22Rv1 (cell line): ENCODE measurements at regions not wholly inside any gene's neighbourhood (a gene's known extent, or its start where the extent isn't known, plus 50 kb on each side); places are given as distances from the start of the nearest gene placed in this dataset.

Experiments
- H3K27ac ChIP-seq: fragments of 450-650 bp; 2 replicates; pipeline ENCODE4 v1.5.1; 2017
- ZFX ChIP-seq: fragments of 450-650 bp; IDR thresholded peaks from 2 replicates; pipeline ENCODE4 v1.6.1; 2017; ENCODE audit warnings: antibody characterized with exemption, borderline replicate concordance
- TF ChIP-seq, protein P1 (sequence below): fragments of 450-650 bp; IDR thresholded peaks from 2 replicates; pipeline ENCODE4 v1.5.1; 2017; ENCODE audit warnings: mild to moderate bottlenecking

DNA sequence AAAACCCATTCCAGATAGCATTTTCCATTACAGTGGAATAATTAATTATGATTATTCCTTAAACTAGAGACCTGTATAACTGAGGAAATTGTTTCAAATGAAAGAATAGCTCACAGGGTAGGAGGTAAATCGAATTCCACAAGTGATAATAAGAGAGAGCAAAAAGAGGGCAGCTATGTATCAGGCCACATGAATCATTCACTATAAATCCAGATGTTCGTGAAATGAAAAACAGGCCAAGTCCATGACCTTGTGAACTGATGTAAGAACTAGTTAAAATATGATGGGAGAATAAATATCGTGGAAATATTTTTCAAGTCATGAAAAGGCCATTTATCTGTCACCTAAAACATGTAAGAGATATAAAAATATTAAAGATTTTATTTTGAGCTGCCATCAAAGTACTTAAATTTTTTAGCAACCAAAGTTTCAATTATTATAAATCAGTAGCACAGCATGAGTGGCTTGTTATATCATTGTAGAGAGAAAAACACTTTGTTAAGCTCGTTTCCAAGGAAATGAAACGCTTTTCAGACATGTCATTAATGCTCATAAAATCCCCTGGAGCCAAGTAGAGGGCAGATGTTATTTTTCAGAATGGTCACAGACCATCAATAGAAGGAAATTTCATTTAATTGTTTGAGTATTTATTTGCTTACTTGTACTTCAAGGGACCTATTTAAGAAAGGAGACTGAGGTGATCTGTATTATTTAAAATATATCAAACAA, 120.6 kb upstream of the CDKN3 start:
- no peak overlapping the region for H3K27ac ChIP-seq

DNA sequence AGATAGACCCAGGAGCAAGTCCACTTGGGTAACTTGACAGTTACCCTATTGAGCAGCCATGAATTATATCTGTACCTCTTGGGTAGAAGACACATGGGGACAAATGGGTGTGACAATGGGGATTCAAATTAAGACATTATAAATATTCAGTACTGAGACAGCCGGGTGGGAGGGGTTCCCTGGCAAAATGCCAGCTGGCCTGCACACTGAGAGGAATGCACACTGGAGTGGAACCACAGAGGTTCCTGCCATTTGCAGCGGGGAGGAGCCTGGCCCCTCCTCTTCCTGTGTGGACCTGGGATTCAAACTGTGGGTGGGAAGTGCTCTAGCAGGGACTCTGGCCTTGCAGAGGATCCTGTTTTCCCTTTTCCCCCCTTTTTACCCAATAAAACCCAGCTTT, 118.7 kb upstream of the CDKN3 start:
- TF ChIP-seq, protein P1, sequence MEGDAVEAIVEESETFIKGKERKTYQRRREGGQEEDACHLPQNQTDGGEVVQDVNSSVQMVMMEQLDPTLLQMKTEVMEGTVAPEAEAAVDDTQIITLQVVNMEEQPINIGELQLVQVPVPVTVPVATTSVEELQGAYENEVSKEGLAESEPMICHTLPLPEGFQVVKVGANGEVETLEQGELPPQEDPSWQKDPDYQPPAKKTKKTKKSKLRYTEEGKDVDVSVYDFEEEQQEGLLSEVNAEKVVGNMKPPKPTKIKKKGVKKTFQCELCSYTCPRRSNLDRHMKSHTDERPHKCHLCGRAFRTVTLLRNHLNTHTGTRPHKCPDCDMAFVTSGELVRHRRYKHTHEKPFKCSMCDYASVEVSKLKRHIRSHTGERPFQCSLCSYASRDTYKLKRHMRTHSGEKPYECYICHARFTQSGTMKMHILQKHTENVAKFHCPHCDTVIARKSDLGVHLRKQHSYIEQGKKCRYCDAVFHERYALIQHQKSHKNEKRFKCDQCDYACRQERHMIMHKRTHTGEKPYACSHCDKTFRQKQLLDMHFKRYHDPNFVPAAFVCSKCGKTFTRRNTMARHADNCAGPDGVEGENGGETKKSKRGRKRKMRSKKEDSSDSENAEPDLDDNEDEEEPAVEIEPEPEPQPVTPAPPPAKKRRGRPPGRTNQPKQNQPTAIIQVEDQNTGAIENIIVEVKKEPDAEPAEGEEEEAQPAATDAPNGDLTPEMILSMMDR = no peak
- no peak for TF ChIP-seq ZFX

More for the DNA sequence above, 120.6 kb upstream of the CDKN3 start:
- TF ChIP-seq ZFX = no peak
- TF ChIP-seq, protein P1 = no peak

DNA sequence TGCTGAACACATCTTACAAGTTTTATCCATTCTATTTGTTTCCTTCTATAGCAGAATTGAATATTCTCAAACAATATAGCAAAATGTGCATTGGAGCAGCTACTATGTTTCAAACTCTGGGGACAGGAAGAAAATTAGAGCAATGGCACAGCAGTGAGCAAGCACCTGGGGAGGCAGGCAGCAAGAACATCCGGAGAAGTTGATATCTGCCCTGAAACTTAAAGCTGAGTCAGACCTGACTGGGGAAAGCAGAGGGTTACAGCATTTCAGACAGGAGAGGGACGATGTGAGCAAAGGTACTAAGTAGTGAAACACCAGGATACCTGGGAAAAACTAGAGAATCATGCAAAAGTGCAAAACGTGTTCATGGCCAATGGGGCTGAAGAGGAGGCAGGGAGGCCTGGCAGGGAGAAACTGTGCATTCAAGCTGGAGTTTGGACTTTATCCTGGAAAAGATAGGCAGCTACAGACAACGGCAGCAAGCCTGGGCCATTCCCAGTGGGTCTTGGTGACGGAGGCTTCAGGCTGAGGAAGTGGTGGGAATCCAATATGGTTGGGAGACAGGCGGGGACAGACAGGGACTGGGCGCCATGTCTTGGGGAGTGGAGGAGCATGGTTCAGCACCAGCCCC, 118.0 kb upstream of the CDKN3 start:
- H3K27ac ChIP-seq = no peak overlapping the region
- no peak for TF ChIP-seq ZFX
- TF ChIP-seq, protein P1 = no peak

More for the DNA sequence above, 118.7 kb upstream of the CDKN3 start:
- no peak overlapping the region for H3K27ac ChIP-seq

DNA sequence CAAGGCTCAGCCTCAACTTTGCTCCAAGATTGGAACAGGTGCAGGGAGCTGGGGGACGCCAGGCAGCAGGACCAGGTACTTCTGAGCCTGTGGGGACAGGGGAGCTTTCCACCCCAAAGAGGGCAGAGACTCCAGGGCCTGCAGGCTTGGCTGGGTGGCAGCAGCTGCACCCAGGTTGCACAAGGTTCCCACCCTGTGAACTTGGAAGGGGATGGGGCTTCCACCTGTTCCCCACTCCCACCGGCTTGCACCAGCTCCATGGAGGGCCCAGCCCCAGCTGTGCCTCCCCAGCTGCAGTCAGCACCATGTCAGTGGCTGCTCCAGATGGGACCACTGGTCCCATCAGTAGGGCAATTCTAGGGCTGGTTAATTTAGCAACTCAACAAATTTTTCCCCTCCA, 114.0 kb upstream of the CDKN3 start:
- TF ChIP-seq ZFX = no peak
- TF ChIP-seq, protein P1 = no peak
- no peak overlapping the region for H3K27ac ChIP-seq

DNA sequence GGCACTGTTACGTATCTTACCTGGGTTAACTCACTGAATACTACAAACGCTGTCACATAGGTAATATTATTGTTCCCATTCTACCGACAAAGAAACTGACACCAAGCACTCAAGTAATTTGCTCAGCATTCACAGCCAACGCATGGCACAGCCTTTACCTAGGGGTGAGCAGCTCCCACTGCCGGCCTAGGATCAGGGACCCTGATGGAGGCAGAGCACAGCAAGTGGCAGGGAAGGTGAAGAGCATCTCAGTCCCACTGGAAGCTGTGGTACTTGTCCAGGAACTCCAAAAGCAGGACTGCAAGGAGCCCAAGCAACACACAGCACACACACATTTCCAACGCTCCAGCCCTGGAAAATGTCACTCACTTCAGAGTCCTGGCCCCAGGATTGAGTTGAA, 111.8 kb upstream of the CDKN3 start:
- H3K27ac ChIP-seq = no peak overlapping the region
- TF ChIP-seq ZFX = no peak
- TF ChIP-seq, protein P1 = no peak

DNA sequence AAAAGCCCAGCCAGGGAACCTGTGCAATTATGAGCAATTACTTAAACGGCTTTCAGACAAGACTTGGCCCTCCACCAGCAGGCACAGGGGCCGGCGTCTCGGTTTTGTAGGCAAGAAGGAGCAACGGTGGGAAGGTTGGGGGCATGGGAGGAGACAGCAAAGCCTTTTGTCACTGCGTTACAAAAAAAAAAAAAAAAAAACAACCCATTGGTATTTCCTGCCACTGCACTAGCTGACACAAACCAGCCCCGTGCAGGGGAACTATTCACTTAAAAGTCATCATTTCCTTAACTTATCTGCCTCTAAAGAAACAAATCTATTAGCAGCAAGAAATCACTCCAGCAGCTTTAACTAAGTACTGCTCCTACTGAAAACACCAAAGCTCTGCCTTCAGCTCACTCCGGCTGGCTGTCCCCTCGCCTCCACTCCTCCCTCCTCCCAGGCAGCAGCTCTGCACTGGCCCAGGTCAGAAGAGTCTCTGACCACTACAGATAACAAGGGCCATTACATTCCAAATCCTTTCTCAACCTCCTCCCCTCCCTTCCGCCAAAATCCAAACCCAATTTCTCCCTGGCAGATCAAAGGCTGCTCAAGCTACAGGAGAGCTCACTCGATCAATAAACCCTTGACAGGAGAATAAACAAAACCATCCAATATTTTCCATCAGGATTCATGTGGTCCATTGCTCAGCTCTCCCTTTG, 105.2 kb upstream of the CDKN3 start:
- TF ChIP-seq, protein P1 = no peak
- no peak for TF ChIP-seq ZFX
- H3K27ac ChIP-seq = no peak overlapping the region

DNA sequence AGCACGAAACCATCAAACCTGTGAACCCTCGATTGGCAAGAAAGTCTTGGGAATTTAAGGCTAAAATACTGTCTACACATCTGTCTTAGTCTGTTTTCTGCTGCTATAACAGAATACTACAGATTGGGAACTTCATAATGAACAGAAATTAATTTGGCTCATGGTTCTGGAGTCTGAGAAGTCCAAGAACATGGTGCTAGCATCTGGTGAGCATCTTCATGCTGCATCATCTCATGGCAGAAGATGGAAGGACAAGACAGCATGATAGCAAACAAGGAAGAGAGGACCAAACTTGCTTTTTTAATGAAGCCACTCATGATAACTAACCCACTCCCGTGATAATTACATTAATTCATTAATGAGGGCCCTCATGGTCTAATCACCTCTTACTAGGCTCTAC, 102.0 kb upstream of the CDKN3 start:
- no peak overlapping the region for H3K27ac ChIP-seq
- no peak for TF ChIP-seq ZFX
- TF ChIP-seq, protein P1 = no peak
